A549 (cell line): ENCODE measurements at regions not wholly inside any gene's neighbourhood (a gene's known extent, or its start where the extent isn't known, plus 50 kb on each side); places are given as distances from the start of the nearest gene placed in this dataset.
"Not testable (repeated sequence)": the region's sequence is repeated elsewhere in the genome, so short reads cannot be mapped to it uniquely, and the experiment has no call there.

ENCODE experiments used
- ATAC-seq, 2 experiments: fragments of 200-7000 bp in 1 of 2; fragments of >200 bp in 1 of 2; cut with Nextera tagmentation in 1 of 2; cut with Tn5 transposase in 1 of 2; 3 replicates each; pipeline versions ENCODE4 v1.8.0 to v1.9.1; 2018 to 2020; ENCODE audit warnings: mild to moderate bottlenecking in 1 of 2, moderate library complexity in 1 of 2
- CTCF ChIA-PET: fragments of 300-600 bp; sonication (Branson Sonifier 250); formaldehyde crosslinking; extraction: SDS; loops from one replicate; lab custom pipeline; 2021; ENCODE audit warnings: antibody characterized with exemption, inconsistent platforms; lab: Yijun Ruan, JAX
- POLR2A ChIA-PET: fragments of 350-600 bp; formaldehyde crosslinking; extraction: SDS; loops from one replicate; lab custom pipeline; 2021; ENCODE audit warnings: antibody characterized with exemption, inconsistent platforms; lab: Yijun Ruan, JAX
- DNase-seq, 2 experiments: peaks; one replicate each; pipeline versions ENCODE4 v3.0.0 to v3.0.0-alpha.2; 2011 to 2016; ENCODE audit warnings: low read depth in 1 of 2, low spot score in 1 of 2
- FAIRE-seq: peaks from 2 replicates; lab custom pipeline; 2011; peaks lifted over from hg19 to GRCh38; lab: Jason Lieb, UNC
- H3K27ac ChIP-seq, 2 experiments: fragments of >200 bp; sonication (Bioruptor Twin); formaldehyde crosslinking; 3 replicates each; pipeline ENCODE4 v1.5.1; 2016 to 2017
- H3K4me1 ChIP-seq: fragments of >200 bp; sonication (Bioruptor Twin); formaldehyde crosslinking; 3 replicates; pipeline ENCODE4 v1.6.1; 2016
- H3K4me2 ChIP-seq: fragments of >200 bp; sonication (Bioruptor Twin); formaldehyde crosslinking; 3 replicates; pipeline ENCODE4 v1.6.1; 2016
- H3K4me3 ChIP-seq: fragments of >200 bp; sonication (Bioruptor Twin); formaldehyde crosslinking; 3 replicates; pipeline ENCODE4 v1.5.1; 2016
- H3K9me3 ChIP-seq: fragments of >200 bp; sonication (Bioruptor Twin); formaldehyde crosslinking; 3 replicates; pipeline ENCODE4 v1.6.1; 2016
- BHLHE40 ChIP-seq: IDR thresholded peaks from 2 replicates; pipeline ENCODE4 v1.6.1; 2012; ENCODE audit warnings: low read depth, low read length, inconsistent platforms
- CEBPB ChIP-seq, 2 experiments: fragments of >200 bp in 1 of 2; sonication (Bioruptor Twin) in 1 of 2; formaldehyde crosslinking in 1 of 2; IDR thresholded peaks; 2 replicates each; pipeline ENCODE4 v1.6.1; 2012 to 2016
- EHF ChIP-seq: fragments of 250-450 bp; sonication (Bioruptor Pico); IDR thresholded peaks from 2 replicates; pipeline ENCODE4 v1.5.0; 2020; ENCODE audit warnings: mild to moderate bottlenecking
- EHMT2 ChIP-seq: fragments of 200-600 bp; sonication (generic); IDR thresholded peaks from 2 replicates; pipeline ENCODE4 v1.6.1; 2016; ENCODE audit warnings: antibody characterized with exemption, low read depth, mild to moderate bottlenecking, moderate library complexity
- FOSB ChIP-seq: fragments of 250-450 bp; sonication (Bioruptor Pico); IDR thresholded peaks from 2 replicates; pipeline ENCODE4 v1.5.0; 2020; ENCODE audit warnings: mild to moderate bottlenecking, moderate library complexity
- FOSL2 ChIP-seq, 2 experiments: fragments of 450-650 bp in 1 of 2; fragments of >200 bp in 1 of 2; sonication (Bioruptor Twin) in 1 of 2; formaldehyde crosslinking; IDR thresholded peaks; 2 replicates each; pipeline versions ENCODE4 v1.5.0 to v1.6.1; 2016 to 2020; ENCODE audit warnings: mild to moderate bottlenecking in 1 of 2, moderate library complexity in 1 of 2
- GATA3 ChIP-seq: IDR thresholded peaks from 2 replicates; pipeline ENCODE4 v1.6.1; 2012; ENCODE audit warnings: borderline replicate concordance
- HOXA7 ChIP-seq: fragments of 250-450 bp; sonication (Bioruptor Pico); IDR thresholded peaks from 2 replicates; pipeline ENCODE4 v1.5.0; 2020; ENCODE audit warnings: mild to moderate bottlenecking, moderate library complexity
- HOXB13 ChIP-seq: fragments of 250-450 bp; sonication (Bioruptor Pico); IDR thresholded peaks from 2 replicates; pipeline ENCODE4 v1.5.0; 2020; ENCODE audit warnings: low read depth, mild to moderate bottlenecking, moderate library complexity
- HOXB5 ChIP-seq: fragments of 250-450 bp; sonication (Bioruptor Pico); IDR thresholded peaks from 2 replicates; pipeline ENCODE4 v1.5.0; 2020; ENCODE audit warnings: mild to moderate bottlenecking, moderate library complexity
- JUN ChIP-seq, 2 experiments: fragments of >200 bp; sonication (Bioruptor Twin); formaldehyde crosslinking; IDR thresholded peaks; 2 replicates in 1 of 2; 3 replicates in 1 of 2; pipeline ENCODE4 v1.6.1; 2016 to 2017
- MAFK ChIP-seq: fragments of 450-650 bp; IDR thresholded peaks from 2 replicates; pipeline ENCODE4 v1.6.1; 2014; ENCODE audit not compliant: partially characterized antibody
- MYC ChIP-seq: IDR thresholded peaks from 2 replicates; pipeline ENCODE4 v1.6.1; 2012; ENCODE audit warnings: mild to moderate bottlenecking, inconsistent platforms, low read length, improper control_type of control experiment, borderline replicate concordance
- NPAS2 ChIP-seq: fragments of 250-450 bp; sonication (Bioruptor Pico); IDR thresholded peaks from 2 replicates; pipeline ENCODE4 v1.8.0; 2022; ENCODE audit warnings: mild to moderate bottlenecking, moderate library complexity, borderline replicate concordance
- POLR2AphosphoS2 ChIP-seq: conservative IDR thresholded peaks from 2 replicates; pipeline ENCODE4 v1.6.1; 2012; ENCODE audit warnings: low read length, improper control_type of control experiment, inconsistent platforms
- RARB ChIP-seq: fragments of 250-450 bp; sonication (Bioruptor Pico); IDR thresholded peaks from 2 replicates; pipeline ENCODE4 v1.8.0; 2021; ENCODE audit warnings: mild to moderate bottlenecking, moderate library complexity
- RFX5 ChIP-seq: fragments of 450-650 bp; IDR thresholded peaks from 2 replicates; pipeline ENCODE4 v1.7.1; 2014; ENCODE audit warnings: antibody characterized with exemption, mild to moderate bottlenecking, moderate library complexity
- TP53 ChIP-seq: fragments of 250-450 bp; sonication (Bioruptor Pico); IDR thresholded peaks from 2 replicates; pipeline ENCODE4 v1.5.0; 2021; ENCODE audit warnings: mild to moderate bottlenecking, moderate library complexity
- WGBS: methylation state at CpG from one replicate; pipeline ENCODE4 v1.1.6; 2017; ENCODE audit errors: missing lambda C conversion rate; 5-methylcytosine and 5-hydroxymethylcytosine counted together
- TF ChIP-seq, protein P1 (sequence below): fragments of >200 bp; sonication (Bioruptor Twin); formaldehyde crosslinking; IDR thresholded peaks from 3 replicates; pipeline ENCODE4 v1.6.1; 2016
- TF ChIP-seq, protein P2 (sequence below): IDR thresholded peaks from 2 replicates; pipeline ENCODE4 v1.6.1; 2012
- TF ChIP-seq, protein P3 (sequence below): IDR thresholded peaks from 2 replicates; pipeline ENCODE4 v1.6.1; 2012; ENCODE audit warnings: low read depth, borderline replicate concordance
- TF ChIP-seq, protein P4 (sequence below): IDR thresholded peaks from 2 replicates; pipeline ENCODE4 v1.6.1; 2012

DNA sequence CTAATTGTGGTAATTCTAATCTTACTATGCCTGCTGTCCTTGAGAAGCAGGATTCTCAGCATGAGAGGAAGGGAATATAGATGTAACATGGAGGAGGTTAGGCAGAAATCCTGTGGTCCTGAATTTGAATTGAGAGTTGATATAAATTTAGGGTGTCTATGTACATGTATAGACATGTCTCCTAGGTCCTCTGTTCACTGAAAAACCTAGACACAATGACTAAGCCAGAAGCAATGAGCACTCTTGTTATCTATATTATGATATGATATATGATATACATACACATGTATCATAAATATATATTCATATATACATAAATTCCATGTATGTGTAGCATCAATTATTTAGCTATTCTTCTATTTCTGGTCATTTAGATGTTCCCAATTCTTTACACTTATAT lies 173.3 kb upstream of the MKLN1 start:
- DNase-seq (no peak), ATAC-seq (no peak), FAIRE-seq (no peak)
- Histone ChIP-seq H3K27ac (peak overlapping the region; percentile 59 to 80), H3K9me3 (no peaks in the 10 kb centered on the region), H3K4me3 (no peak overlapping the region), H3K4me1 (peaks cover 50% of the 10 kb centered on the region), H3K4me2 (peak overlapping the region; percentile 7; the same call in 1 of the 3 replicates)
- ChIA-PET CTCF (interaction anchor here (1.9 kb wide), 1 partner anchor 10 kb away, joined by 7 read pairs; no protein-coding TSS in a partner anchor), POLR2A (no interaction called here)
- TF ChIP-seq NPAS2 (CRISPR knock-in tag): no peak
- TF ChIP-seq BHLHE40: no peak
- TF ChIP-seq TP53 (CRISPR knock-in tag): no peak
- TF ChIP-seq MAFK: no peak
- TF ChIP-seq HOXB5 (CRISPR knock-in tag): no peak
- no peak for TF ChIP-seq GATA3
- no peak for TF ChIP-seq EHMT2
- TF ChIP-seq, protein P1, sequence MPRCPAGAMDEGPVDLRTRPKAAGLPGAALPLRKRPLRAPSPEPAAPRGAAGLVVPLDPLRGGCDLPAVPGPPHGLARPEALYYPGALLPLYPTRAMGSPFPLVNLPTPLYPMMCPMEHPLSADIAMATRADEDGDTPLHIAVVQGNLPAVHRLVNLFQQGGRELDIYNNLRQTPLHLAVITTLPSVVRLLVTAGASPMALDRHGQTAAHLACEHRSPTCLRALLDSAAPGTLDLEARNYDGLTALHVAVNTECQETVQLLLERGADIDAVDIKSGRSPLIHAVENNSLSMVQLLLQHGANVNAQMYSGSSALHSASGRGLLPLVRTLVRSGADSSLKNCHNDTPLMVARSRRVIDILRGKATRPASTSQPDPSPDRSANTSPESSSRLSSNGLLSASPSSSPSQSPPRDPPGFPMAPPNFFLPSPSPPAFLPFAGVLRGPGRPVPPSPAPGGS: no peak
- no peak for TF ChIP-seq JUN (IDR thresholded peaks at IDR 0.05)

DNA sequence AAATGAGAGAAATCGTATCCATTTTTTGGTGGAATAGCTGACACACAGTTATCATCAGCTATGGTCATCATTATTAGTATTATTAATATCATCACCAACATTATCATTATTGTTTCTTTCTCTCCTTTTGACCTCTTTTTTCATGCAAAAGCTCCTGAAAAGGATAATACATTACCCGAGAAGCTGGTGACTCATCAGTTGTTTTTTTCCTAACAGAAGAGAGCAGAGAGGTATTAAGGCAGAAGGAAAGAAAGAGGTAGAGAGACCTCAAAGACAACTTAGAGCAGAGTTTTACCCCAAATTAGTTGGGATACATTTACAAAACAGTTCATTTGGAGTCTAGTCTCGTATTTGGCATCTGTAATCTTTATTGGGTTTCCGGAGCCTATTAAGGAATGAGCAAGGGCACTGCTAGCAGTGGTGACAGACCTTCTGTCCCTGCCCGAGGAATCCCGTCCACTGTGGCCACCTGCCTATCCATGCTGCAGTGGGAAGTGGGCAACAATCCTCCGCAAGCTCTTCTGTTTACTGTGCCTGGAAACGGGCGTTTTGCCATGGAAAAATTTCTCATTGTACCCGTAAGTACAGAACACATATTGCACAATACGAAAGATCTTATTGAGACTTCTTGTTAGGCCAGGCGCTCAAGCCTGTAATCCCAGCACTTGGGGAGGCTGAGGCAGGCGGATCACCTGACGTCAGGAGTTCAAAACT lies 170.0 kb upstream of the MKLN1 start:
- no peak for FAIRE-seq

DNA sequence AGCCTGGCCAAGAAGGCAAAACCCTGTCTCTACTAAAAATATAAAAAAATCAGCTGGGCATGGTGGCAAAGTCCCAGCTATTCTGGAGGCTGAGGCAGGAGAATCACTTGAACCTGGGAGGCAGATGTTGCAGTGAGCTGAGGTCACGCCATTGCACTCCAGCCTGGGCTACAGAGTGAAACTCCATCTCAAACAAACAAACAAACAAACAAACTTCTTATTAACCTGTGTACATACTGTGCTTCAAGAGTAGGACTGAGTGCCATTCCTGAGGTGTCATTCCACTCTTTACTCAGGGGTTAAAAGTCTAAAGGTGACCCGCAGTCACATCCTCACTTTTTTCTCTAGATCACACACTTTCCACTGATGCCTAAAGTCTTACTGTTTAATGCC lies 169.4 kb upstream of the MKLN1 start:
- ATAC-seq: peak in 1 of 2 experiments; percentile 58; a peak in 3 of 6 replicates
- CTCF ChIA-PET, H3K9me3 ChIP-seq, POLR2A ChIA-PET, FAIRE-seq, DNase-seq, H3K4me3 ChIP-seq: not testable (repeated sequence)
- 0 out of 2 replicates have a peak, but pooled peaks have one; percentile 14 for TF ChIP-seq EHF (CRISPR knock-in tag)
- Histone ChIP-seq H3K4me1 (peaks cover 76% of the 10 kb centered on the region), H3K4me2 (peak overlapping the region; percentile 85), H3K27ac (peak overlapping the region; percentile 85 to 87)
- 51% methylated on average over 2 of the region's 2 CpGs for WGBS

More for the DNA sequence above, 170.0 kb upstream of the MKLN1 start:
- ATAC-seq (peak; percentile 71 to 78), DNase-seq (peak in 1 of 2 experiments; percentile 55)
- H3K4me1 ChIP-seq: peaks cover 71% of the 10 kb centered on the region
- H3K9me3 ChIP-seq: no peaks in the 10 kb centered on the region
- H3K27ac ChIP-seq: peak overlapping the region; percentile 85 to 87
- 0 out of 3 replicates have a peak overlapping the region, but pooled peaks have one; percentile 4 for H3K4me3 ChIP-seq
- WGBS: 17% methylated on average over 14 of the region's 14 CpGs
- TF ChIP-seq, protein P2, sequence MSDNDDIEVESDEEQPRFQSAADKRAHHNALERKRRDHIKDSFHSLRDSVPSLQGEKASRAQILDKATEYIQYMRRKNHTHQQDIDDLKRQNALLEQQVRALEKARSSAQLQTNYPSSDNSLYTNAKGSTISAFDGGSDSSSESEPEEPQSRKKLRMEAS: 0 out of 2 replicates have a peak, but pooled peaks have one; percentile 3
- TF ChIP-seq RFX5: no peak
- TF ChIP-seq POLR2AphosphoS2: no peak
- TF ChIP-seq HOXA7: 0 out of 2 replicates have a peak, but pooled peaks have one; percentile 2
- TF ChIP-seq HOXB5 (CRISPR knock-in tag): no peak
- TF ChIP-seq, protein P3, sequence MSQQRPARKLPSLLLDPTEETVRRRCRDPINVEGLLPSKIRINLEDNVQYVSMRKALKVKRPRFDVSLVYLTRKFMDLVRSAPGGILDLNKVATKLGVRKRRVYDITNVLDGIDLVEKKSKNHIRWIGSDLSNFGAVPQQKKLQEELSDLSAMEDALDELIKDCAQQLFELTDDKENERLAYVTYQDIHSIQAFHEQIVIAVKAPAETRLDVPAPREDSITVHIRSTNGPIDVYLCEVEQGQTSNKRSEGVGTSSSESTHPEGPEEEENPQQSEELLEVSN: no peak
- TF ChIP-seq FOSB (CRISPR knock-in tag): no peak
- 0 out of 2 replicates have a peak, but pooled peaks have one; percentile 8 for TF ChIP-seq MYC
- no peak for TF ChIP-seq RARB (CRISPR knock-in tag)
- TF ChIP-seq JUN (IDR thresholded peaks at IDR 0.05): no peak
- 0 out of 2 replicates have a peak, but pooled peaks have one; percentile 23 for TF ChIP-seq FOSL2 (IDR thresholded peaks at IDR 0.05)
- TF ChIP-seq FOSL2 (CRISPR knock-in tag; IDR thresholded peaks at IDR 0.05): peak; percentile 91
- TF ChIP-seq HOXB13 (CRISPR knock-in tag): no peak
- TF ChIP-seq, protein P4, sequence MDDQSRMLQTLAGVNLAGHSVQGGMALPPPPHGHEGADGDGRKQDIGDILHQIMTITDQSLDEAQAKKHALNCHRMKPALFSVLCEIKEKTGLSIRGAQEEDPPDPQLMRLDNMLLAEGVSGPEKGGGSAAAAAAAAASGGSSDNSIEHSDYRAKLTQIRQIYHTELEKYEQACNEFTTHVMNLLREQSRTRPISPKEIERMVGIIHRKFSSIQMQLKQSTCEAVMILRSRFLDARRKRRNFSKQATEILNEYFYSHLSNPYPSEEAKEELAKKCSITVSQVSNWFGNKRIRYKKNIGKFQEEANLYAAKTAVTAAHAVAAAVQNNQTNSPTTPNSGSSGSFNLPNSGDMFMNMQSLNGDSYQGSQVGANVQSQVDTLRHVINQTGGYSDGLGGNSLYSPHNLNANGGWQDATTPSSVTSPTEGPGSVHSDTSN: no peak
- TF ChIP-seq CEBPB (IDR thresholded peaks at IDR 0.05): peak; percentile 91 to 95
- TF ChIP-seq, all 56 proteins: peak for 5
- CTCF ChIA-PET: interaction anchor here (0.6 kb wide), 1 partner anchor 996 kb away, joined by 3 read pairs; no protein-coding TSS in a partner anchor
- H3K4me2 ChIP-seq: peak overlapping the region; percentile 85
- POLR2A ChIA-PET: interaction anchor here (0.5 to 1.4 kb wide), 3 partner anchors 11 to 48 kb away, joined by 3 to 4 read pairs (median 3); no protein-coding TSS in a partner anchor
